IMR-90 (cell line): ENCODE measurements at regions not wholly inside any gene's neighbourhood (a gene's known extent, or its start where the extent isn't known, plus 50 kb on each side); places are given as distances from the start of the nearest gene placed in this dataset.

Experiments
- ATAC-seq: fragments of 200-7000 bp; cut with Tn5 transposase; 2 replicates; pipeline ENCODE4 v1.9.1; 2020; ENCODE audit warnings: low read depth, mild to moderate bottlenecking, moderate library complexity
- BruUV-seq: library from RNA; stranded (reverse); fragments of 400-500 nt; replicated peaks from 2 replicates; lab custom pipeline; 2021; lab: Mats Ljungman, UMichigan
- CTCF ChIA-PET: fragments of 300-600 bp; formaldehyde crosslinking; extraction: SDS; loops from one replicate; lab custom pipeline; 2021; ENCODE audit warnings: antibody characterized with exemption; lab: Yijun Ruan, JAX
- POLR2A ChIA-PET: fragments of 300-600 bp; sonication (Branson Sonifier 250); formaldehyde crosslinking; loops from one replicate; lab custom pipeline; 2022; ENCODE audit warnings: antibody characterized with exemption; ENCODE audit not compliant: unreplicated experiment; lab: Charles Lee
- DNase-seq: peaks from one replicate; pipeline ENCODE4 v3.0.0; 2013
- H2AFZ ChIP-seq: replicated peaks from 2 replicates; pipeline ENCODE3; 2013; ENCODE audit warnings: low read length, mild to moderate bottlenecking; ENCODE audit not compliant: poor library complexity
- H2AK5ac ChIP-seq: 2 replicates; pipeline ENCODE4 v1.6.1; 2013; ENCODE audit warnings: low read depth, low read length, inconsistent platforms
- H2AK9ac ChIP-seq: replicated peaks from 2 replicates; pipeline ENCODE3; 2013; ENCODE audit warnings: mild to moderate bottlenecking, low read depth, low read length, moderate library complexity; ENCODE audit not compliant: poor library complexity
- H2BK120ac ChIP-seq: 2 replicates; pipeline ENCODE4 v1.6.1; 2013; ENCODE audit warnings: low read depth, low read length, inconsistent platforms
- H2BK15ac ChIP-seq: 3 replicates; pipeline ENCODE4 v1.6.1; 2013; ENCODE audit warnings: low read depth, low read length, inconsistent platforms
- H2BK20ac ChIP-seq: 2 replicates; pipeline ENCODE4 v1.6.1; 2013; ENCODE audit warnings: low read depth, mild to moderate bottlenecking, inconsistent platforms, low read length, moderate library complexity
- H2BK5ac ChIP-seq: 2 replicates; pipeline ENCODE4 v1.6.1; 2013; ENCODE audit warnings: mild to moderate bottlenecking, low read depth, low read length, inconsistent platforms; ENCODE audit not compliant: poor library complexity, severe bottlenecking
- H3K14ac ChIP-seq: replicated peaks from 2 replicates; pipeline ENCODE4 v1.6.1; 2013; ENCODE audit warnings: low read depth, low read length, inconsistent platforms
- H3K18ac ChIP-seq: 2 replicates; pipeline ENCODE4 v1.6.1; 2013; ENCODE audit warnings: low read depth, low read length, control low read depth
- H3K23ac ChIP-seq: 2 replicates; pipeline ENCODE4 v1.6.1; 2013; ENCODE audit warnings: low read depth, low read length, inconsistent platforms
- H3K27ac ChIP-seq: 2 replicates; pipeline ENCODE4 v1.5.1; 2013; ENCODE audit warnings: mild to moderate bottlenecking, control low read depth, low read length; ENCODE audit not compliant: insufficient read depth
- H3K27me3 ChIP-seq: 2 replicates; pipeline ENCODE4 v1.6.1; 2013; ENCODE audit warnings: low read length; ENCODE audit not compliant: control insufficient read depth, insufficient read depth
- H3K36me3 ChIP-seq: 2 replicates; pipeline ENCODE4 v1.6.1; 2013; ENCODE audit warnings: low read length, mixed read lengths; ENCODE audit not compliant: control insufficient read depth, insufficient read depth
- H3K4ac ChIP-seq: 2 replicates; pipeline ENCODE4 v1.6.1; 2013; ENCODE audit warnings: low read depth, low read length, inconsistent platforms
- H3K4me1 ChIP-seq: 2 replicates; pipeline ENCODE4 v1.6.1; 2013; ENCODE audit warnings: low read length, mixed read lengths; ENCODE audit not compliant: control insufficient read depth, insufficient read depth
- H3K4me2 ChIP-seq: 2 replicates; pipeline ENCODE4 v1.6.1; 2013; ENCODE audit warnings: low read depth, mild to moderate bottlenecking, control low read depth, low read length, moderate library complexity
- H3K4me3 ChIP-seq: 2 replicates; pipeline ENCODE4 v1.5.1; 2013; ENCODE audit warnings: low read depth, mild to moderate bottlenecking, control low read depth, low read length, moderate library complexity; ENCODE audit not compliant: insufficient read depth
- H3K56ac ChIP-seq: 2 replicates; pipeline ENCODE4 v1.6.1; 2013; ENCODE audit warnings: low read length, inconsistent platforms; ENCODE audit not compliant: insufficient read depth; ENCODE audit errors: extremely low read depth
- H3K79me1 ChIP-seq, 2 experiments: 2 replicates each; pipeline ENCODE4 v1.6.1; 2013; ENCODE audit warnings: low read length in 2 of 2, inconsistent platforms in 1 of 2, low read depth in 1 of 2
- H3K9ac ChIP-seq: 2 replicates; pipeline ENCODE4 v1.6.1; 2013; ENCODE audit warnings: low read depth, low read length, control low read depth
- H3K9me1 ChIP-seq: 2 replicates; pipeline ENCODE4 v1.6.1; 2013; ENCODE audit warnings: low read length, inconsistent platforms; ENCODE audit not compliant: insufficient read depth
- H3K9me3 ChIP-seq: 2 replicates; pipeline ENCODE4 v1.6.1; 2013; ENCODE audit warnings: low read length; ENCODE audit not compliant: control insufficient read depth, insufficient read depth
- H4K20me1 ChIP-seq: 2 replicates; pipeline ENCODE4 v1.6.1; 2013; ENCODE audit warnings: low read length, inconsistent platforms; ENCODE audit not compliant: insufficient read depth
- H4K5ac ChIP-seq: 2 replicates; pipeline ENCODE4 v1.6.1; 2013; ENCODE audit warnings: mild to moderate bottlenecking, low read depth, low read length, control low read depth
- H4K8ac ChIP-seq, 2 experiments: 2 replicates each; pipeline ENCODE4 v1.6.1; 2013; ENCODE audit warnings: low read depth in 2 of 2, low read length in 2 of 2, control low read depth in 1 of 2, inconsistent platforms in 1 of 2
- H4K91ac ChIP-seq: 2 replicates; pipeline ENCODE4 v1.6.1; 2013; ENCODE audit warnings: low read depth, low read length, inconsistent platforms; ENCODE audit not compliant: insufficient read depth
- BHLHE40 ChIP-seq: fragments of 150-350 bp; IDR thresholded peaks from 2 replicates; pipeline ENCODE4 v1.6.1; 2016; ENCODE audit warnings: mild to moderate bottlenecking, low read depth, low read length
- CEBPB ChIP-seq: IDR thresholded peaks from 2 replicates; pipeline ENCODE4 v1.6.1; 2012; ENCODE audit warnings: low read depth, low read length, improper control_type of control experiment
- CTCF ChIP-seq: conservative IDR thresholded peaks from 2 replicates; pipeline ENCODE4 v1.5.1; 2012; ENCODE audit warnings: mild to moderate bottlenecking, low read depth, low read length, improper control_type of control experiment
- FOS ChIP-seq: fragments of 150-350 bp; IDR thresholded peaks from 2 replicates; pipeline ENCODE4 v1.6.1; 2016; ENCODE audit warnings: low read depth, low read length
- MAZ ChIP-seq: IDR thresholded peaks from 2 replicates; pipeline ENCODE4 v1.6.1; 2012; ENCODE audit warnings: low read depth, mild to moderate bottlenecking, low read length, improper control_type of control experiment, moderate library complexity, borderline replicate concordance
- MXI1 ChIP-seq: IDR thresholded peaks from 2 replicates; pipeline ENCODE4 v1.6.1; 2012; ENCODE audit warnings: low read depth, mild to moderate bottlenecking, low read length, moderate library complexity, borderline replicate concordance
- NFE2L2 ChIP-seq: fragments of 150-350 bp; IDR thresholded peaks from 2 replicates; pipeline ENCODE4 v1.6.1; 2016; ENCODE audit warnings: low read depth, mild to moderate bottlenecking, low read length
- RAD21 ChIP-seq: IDR thresholded peaks from 2 replicates; pipeline ENCODE4 v1.6.1; 2012; ENCODE audit warnings: low read length, improper control_type of control experiment
- RFX5 ChIP-seq: IDR thresholded peaks from 2 replicates; pipeline ENCODE4 v1.8.0; 2012; ENCODE audit warnings: low read depth, mild to moderate bottlenecking, low read length, moderate library complexity
- SMC3 ChIP-seq: fragments of 150-350 bp; IDR thresholded peaks from 2 replicates; pipeline ENCODE4 v1.6.1; 2016; ENCODE audit warnings: low read depth, mild to moderate bottlenecking, antibody characterized with exemption, low read length, moderate library complexity
- USF2 ChIP-seq: fragments of 150-350 bp; IDR thresholded peaks from 2 replicates; pipeline ENCODE4 v1.6.1; 2017; ENCODE audit warnings: mild to moderate bottlenecking, antibody characterized with exemption, low read length, low read depth
- WGBS, 2 experiments: methylation state at CpG; one replicate each; pipeline versions ENCODE4 v1.1.5 to v1.1.7; 2013; ENCODE audit warnings: missing lambda C conversion rate in 2 of 2; ENCODE audit not compliant: insufficient read length in 1 of 2; ENCODE audit errors: extremely low coverage in 2 of 2; 5-methylcytosine and 5-hydroxymethylcytosine counted together
- dilution Hi-C: fragments of 300-500 bp; cut with HindIII; formaldehyde crosslinking; loops from one replicate; pipeline ENCODE4 v1.14.3; 2018; ENCODE audit warnings: low sequenced_read_pairs; ENCODE audit not compliant: unreplicated experiment
- in situ Hi-C: fragments of 300-500 bp; cut with MboI; formaldehyde crosslinking; loops from 3 replicates; pipeline ENCODE4 v1.14.3; 2019; ENCODE audit warnings: low sequenced_read_pairs, inconsistent platforms, mixed read lengths
- intact Hi-C: fragments of 100-400 bp; cut with micrococcal nuclease; formaldehyde crosslinking; loops from 2 replicates; pipeline ENCODE4 v1.10.0; 2022

- Histone ChIP-seq H2AFZ (no peak overlapping the region), H3K36me3 (no peaks in the 10 kb centered on the region), H3K9ac (no peak overlapping the region), H2AK5ac (no peak overlapping the region), H3K27me3 (peaks cover 2% of the 10 kb centered on the region), H2BK20ac (no peak overlapping the region), H3K9me1 (no peaks in the 10 kb centered on the region), H3K79me1 (no peaks in the 10 kb centered on the region), H3K4ac (no peak overlapping the region), H4K20me1 (no peaks in the 10 kb centered on the region), H2AK9ac (no peak overlapping the region), H3K4me3 (no peak overlapping the region), H4K5ac (no peak overlapping the region), H3K4me2 (no peak overlapping the region), H3K56ac (no peak overlapping the region), H4K91ac (no peak overlapping the region), H2BK120ac (no peak overlapping the region), H2BK15ac (no peak overlapping the region), H4K8ac (no peak overlapping the region), H3K18ac (no peak overlapping the region), H2BK5ac (no peak overlapping the region), H3K23ac (no peak overlapping the region), H3K4me1 (no peaks in the 10 kb centered on the region), H3K14ac (no peak overlapping the region), H3K27ac (no peak overlapping the region), H3K9me3 (no peaks in the 10 kb centered on the region)
- no peak for TF ChIP-seq USF2
- TF ChIP-seq MXI1, result no peak
- no peak for TF ChIP-seq CEBPB
- TF ChIP-seq MAZ, result no peak
- TF ChIP-seq BHLHE40, result no peak
- TF ChIP-seq SMC3, result no peak
- no peak for TF ChIP-seq RFX5
- TF ChIP-seq FOS, result no peak
- TF ChIP-seq RAD21, result no peak
- TF ChIP-seq CTCF, result no peak
- TF ChIP-seq NFE2L2, result no peak
- dilution Hi-C loops (no loop called here), in situ Hi-C loops (no loop called here), intact Hi-C loops (no loop called here)
- ATAC-seq, result no peak
- DNase-seq, result no peak
- 40% methylated on average over 1 of the region's 4 CpGs; no CpG with 5 or more reads in 1 of the 2 experiments for WGBS, 2 experiments
- ChIA-PET CTCF (no interaction called here), POLR2A (no interaction called here)
- BruUV-seq, result no TSS peak
These were observed 154.5 kb downstream of the NDUFA12 start for GRCh38 chr12:94848966-94849365.
